GM12864 (cell line): ENCODE measurements at regions not wholly inside any gene's neighbourhood (a gene's known extent, or its start where the extent isn't known, plus 50 kb on each side); places are given as distances from the start of the nearest gene placed in this dataset.
"Not testable (repeated sequence)": the region's sequence is repeated elsewhere in the genome, so short reads cannot be mapped to it uniquely, and the experiment has no call there.

Experiments
- DNase-seq: peaks from one replicate; pipeline ENCODE4 v3.0.0-alpha.2; 2011; ENCODE audit warnings: low read depth
- H3K4me3 ChIP-seq: 2 replicates; pipeline ENCODE4 v1.5.1; 2011; ENCODE audit warnings: mild to moderate bottlenecking, low read depth, low read length, control low read depth
- TF ChIP-seq, protein P1 (sequence below): IDR thresholded peaks from 2 replicates; pipeline ENCODE4 v1.5.1; 2011; ENCODE audit warnings: low read depth, mild to moderate bottlenecking, moderate library complexity, low read length, control low read depth, inconsistent platforms; ENCODE audit errors: missing control alignments

DNA sequence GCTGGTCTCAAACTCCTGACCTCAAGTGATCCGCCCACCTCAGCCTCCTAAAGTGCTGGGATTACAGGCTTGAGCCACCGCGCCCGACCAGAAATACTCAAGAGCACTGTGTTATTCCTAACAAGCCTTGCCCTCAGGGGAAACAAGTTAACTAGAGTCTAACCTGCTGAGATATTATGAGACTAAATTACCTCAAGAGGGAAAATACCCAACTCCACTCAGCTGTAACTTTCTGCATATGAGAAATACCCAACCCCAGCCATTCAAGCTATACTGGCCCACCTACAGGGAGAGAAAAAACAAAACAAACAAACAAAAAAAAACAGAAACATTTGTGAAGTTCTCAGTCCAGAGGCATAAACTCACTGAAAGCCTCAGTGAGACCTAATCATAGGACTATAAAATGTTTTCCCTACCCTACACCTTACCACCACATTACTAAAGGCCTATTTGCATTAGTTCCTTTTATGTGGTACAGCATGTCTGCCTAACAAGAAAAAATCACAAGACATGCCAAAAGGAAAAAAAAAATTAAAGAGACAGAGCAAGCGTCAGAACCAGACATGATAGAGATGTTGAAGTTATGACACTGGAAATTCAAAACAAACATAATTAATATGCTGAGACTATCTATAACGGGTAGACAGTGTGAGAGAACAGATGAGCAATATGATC, 876.0 kb downstream of the FSTL5 start:
- H3K4me3 ChIP-seq, result no peak overlapping the region
- DNase-seq, result no peak
- TF ChIP-seq, protein P1, sequence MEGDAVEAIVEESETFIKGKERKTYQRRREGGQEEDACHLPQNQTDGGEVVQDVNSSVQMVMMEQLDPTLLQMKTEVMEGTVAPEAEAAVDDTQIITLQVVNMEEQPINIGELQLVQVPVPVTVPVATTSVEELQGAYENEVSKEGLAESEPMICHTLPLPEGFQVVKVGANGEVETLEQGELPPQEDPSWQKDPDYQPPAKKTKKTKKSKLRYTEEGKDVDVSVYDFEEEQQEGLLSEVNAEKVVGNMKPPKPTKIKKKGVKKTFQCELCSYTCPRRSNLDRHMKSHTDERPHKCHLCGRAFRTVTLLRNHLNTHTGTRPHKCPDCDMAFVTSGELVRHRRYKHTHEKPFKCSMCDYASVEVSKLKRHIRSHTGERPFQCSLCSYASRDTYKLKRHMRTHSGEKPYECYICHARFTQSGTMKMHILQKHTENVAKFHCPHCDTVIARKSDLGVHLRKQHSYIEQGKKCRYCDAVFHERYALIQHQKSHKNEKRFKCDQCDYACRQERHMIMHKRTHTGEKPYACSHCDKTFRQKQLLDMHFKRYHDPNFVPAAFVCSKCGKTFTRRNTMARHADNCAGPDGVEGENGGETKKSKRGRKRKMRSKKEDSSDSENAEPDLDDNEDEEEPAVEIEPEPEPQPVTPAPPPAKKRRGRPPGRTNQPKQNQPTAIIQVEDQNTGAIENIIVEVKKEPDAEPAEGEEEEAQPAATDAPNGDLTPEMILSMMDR, result no peak

DNA sequence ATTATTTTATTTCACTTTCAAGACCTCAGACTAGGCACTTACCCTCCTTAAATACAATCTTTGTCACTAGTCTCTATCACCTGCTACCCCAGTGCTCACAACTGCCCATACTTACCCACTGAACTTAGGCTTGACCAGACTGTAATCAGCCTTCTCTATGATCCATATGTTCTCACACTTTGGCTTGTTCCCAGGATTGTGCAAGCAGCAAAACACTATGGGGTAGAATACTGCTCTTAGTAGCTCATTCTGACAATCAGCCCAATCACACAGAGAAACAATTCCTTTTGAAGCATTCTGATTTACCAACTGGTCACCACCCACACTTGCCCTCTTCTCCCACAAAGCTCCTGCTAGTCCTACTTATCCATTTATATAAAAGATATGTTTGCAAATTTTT, 878.3 kb downstream of the FSTL5 start:
- no peak for DNase-seq
- H3K4me3 ChIP-seq, result no peak overlapping the region
- TF ChIP-seq, protein P1, result no peak

DNA sequence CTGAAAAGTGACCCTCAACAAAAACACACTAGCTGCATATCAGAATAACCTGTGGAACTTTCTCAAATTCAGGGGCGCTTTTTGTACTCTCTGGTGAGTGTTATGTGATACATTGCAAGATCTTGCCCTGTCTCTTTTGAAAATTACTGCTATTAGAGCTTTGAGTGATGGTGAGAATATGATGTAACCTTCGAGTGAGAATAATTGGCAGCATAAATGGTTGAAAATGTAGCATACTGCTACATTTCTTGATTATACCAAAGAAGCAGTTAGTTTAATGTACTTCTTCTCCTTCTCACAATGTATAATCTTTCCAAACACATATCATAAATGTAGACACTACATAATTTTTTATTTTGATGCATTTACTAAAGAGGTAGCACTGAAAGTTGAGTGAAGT, 882.9 kb downstream of the FSTL5 start:
- no peak overlapping the region for H3K4me3 ChIP-seq
- TF ChIP-seq, protein P1, result no peak
- no peak for DNase-seq

DNA sequence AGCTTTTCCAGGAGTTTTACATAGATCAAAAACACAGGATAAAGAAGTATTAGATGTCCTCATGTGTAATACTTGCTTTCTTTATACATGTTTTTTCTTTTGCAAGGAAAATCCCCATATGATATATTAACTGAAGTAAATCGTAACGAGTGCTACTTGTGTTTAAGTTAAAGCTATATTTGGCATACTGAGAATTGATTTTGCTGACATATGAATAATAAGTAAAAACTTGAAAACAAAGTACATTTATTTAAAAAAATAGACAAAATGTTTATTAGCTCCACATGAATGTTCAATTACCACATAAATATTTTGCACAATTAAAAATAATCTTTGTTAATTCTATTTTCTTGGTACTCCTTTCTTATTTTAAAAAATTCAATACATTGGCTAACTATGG, 884.7 kb downstream of the FSTL5 start:
- H3K4me3 ChIP-seq, result no peak overlapping the region
- no peak for DNase-seq
- TF ChIP-seq, protein P1, result no peak

DNA sequence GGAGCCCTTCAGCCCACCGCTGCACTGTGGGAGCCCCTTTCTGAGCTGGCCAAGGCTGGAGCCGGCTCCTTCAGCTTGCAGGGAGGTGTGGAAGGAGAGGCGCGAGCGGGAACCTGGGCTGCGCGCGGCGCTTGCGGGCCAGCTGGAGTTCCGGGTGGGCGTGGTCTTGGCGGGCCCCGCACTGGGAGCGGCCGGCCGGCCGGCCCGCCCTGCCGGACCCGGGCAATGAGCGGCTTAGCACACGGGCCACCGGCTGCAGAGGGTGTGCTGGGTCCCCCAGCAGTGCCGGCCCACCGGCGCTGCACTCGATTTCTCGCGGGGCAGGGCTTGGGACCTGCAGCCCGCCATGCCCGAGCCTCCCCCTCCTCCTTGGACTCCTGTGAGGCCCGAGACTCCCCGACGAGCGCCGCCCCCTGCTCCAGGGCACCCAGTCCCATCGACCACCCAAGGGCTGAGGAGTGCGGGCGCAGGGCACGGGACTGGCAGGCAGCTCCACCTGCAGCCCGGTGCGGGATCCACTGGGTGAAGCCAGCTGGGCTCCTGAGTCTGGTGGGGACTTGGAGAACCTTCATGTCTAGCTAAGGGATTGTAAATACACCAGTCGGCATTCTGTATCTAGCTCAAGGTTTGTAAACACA, 886.5 kb downstream of the FSTL5 start:
- not testable (repeated sequence) for DNase-seq

DNA sequence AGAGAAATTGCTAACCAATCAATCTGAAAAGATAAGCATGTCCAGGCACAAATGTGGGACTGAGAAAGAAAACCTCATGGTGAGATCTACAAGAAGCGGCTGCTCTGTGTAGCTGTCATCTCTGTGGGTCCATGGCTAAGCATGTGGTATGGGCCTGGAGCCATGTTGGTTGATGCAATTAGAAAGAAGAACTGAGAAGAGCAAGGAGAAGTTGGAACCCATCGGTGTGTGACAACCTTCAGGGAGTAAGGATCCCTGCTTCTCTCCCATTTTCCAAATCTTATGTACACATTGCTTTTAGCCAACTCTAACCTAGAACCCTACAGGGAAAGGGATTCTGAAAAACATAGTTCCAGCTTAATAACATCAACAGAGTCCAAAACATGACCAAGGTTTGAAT, 890.2 kb downstream of the FSTL5 start:
- TF ChIP-seq, protein P1, result no peak
- DNase-seq, result no peak
- H3K4me3 ChIP-seq, result no peak overlapping the region

More for the DNA sequence above, 886.5 kb downstream of the FSTL5 start:
- H3K4me3 ChIP-seq, result not testable (repeated sequence)

DNA sequence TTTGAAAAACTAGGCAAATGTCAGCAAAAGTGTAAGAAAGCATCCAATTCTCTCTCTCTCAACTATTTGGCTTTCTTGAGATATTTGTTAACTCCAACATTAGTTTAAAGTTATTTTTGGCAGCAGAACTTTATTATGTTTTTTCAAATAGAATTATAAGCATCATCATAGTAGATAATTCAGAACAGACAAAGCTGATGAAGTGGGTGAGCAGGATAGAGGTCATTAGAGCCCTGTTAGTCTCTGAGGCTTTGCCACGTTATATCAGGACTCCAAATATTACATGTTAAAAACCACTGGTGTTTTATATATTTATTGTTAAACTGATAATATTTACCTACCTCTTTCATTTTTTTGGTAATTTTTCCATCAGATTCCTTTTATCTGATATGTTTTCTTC, 903.0 kb downstream of the FSTL5 start:
- TF ChIP-seq, protein P1, result no peak
- DNase-seq, result no peak
- H3K4me3 ChIP-seq, result no peak overlapping the region
